ENCODE measurements at regions not wholly inside any gene's neighbourhood (a gene's known extent, or its start where the extent isn't known, plus 50 kb on each side); places are given as distances from the start of the nearest gene placed in this dataset.

DNA sequence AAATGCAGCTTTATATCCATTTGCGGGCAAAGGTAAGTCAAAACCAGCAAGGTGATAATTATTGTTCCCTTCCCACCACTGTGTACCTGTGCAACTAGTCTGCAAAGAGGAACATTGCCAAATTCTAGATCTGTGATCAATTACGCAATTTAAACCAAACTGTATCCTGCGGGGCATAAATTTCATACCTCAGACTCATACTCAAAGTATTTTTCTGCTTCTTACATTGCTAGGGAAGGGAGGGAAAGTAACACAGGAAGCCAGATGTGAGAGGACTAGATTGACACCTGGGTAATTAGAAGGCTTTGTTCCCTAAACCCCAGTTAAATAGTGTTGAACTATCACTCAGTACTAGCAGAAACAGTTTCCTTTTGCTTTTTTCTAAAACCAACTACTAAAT lies 240.2 kb upstream of the ZNF608 start:
- TF ChIP-seq MYC (CRISPR knock-in tag; IDR thresholded peaks at IDR 0.05; ENCODE audit: borderline replicate concordance) (no peak), YY1 (IDR thresholded peaks at IDR 0.05; ENCODE audit: insufficient read depth, insufficient replicate concordance, low read depth, low read length) (no peak), STAG1 (CRISPR knock-in tag; IDR thresholded peaks at IDR 0.05) (no peak), POLR2A (IDR thresholded peaks at IDR 0.05; ENCODE audit: insufficient read depth in 1 of 2, low read depth in 2 of 2, low read length in 2 of 2) (no peak), ASH2L (IDR thresholded peaks at IDR 0.05; ENCODE audit: insufficient read length, low read depth, low read length) (no peak), HOXA3 (CRISPR knock-in tag; IDR thresholded peaks at IDR 0.05) (no peak), ZNF484 (CRISPR knock-in tag; IDR thresholded peaks at IDR 0.05; ENCODE audit: borderline replicate concordance, low read depth) (no peak), SMC3 (IDR thresholded peaks at IDR 0.05; ENCODE audit: low read length) (no peak)
- TF ChIP-seq, protein P1, sequence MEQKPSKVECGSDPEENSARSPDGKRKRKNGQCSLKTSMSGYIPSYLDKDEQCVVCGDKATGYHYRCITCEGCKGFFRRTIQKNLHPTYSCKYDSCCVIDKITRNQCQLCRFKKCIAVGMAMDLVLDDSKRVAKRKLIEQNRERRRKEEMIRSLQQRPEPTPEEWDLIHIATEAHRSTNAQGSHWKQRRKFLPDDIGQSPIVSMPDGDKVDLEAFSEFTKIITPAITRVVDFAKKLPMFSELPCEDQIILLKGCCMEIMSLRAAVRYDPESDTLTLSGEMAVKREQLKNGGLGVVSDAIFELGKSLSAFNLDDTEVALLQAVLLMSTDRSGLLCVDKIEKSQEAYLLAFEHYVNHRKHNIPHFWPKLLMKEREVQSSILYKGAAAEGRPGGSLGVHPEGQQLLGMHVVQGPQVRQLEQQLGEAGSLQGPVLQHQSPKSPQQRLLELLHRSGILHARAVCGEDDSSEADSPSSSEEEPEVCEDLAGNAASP (CRISPR knock-in tag; IDR thresholded peaks at IDR 0.05; ENCODE audit: borderline replicate concordance), result no peak
- TF ChIP-seq, protein P2, sequence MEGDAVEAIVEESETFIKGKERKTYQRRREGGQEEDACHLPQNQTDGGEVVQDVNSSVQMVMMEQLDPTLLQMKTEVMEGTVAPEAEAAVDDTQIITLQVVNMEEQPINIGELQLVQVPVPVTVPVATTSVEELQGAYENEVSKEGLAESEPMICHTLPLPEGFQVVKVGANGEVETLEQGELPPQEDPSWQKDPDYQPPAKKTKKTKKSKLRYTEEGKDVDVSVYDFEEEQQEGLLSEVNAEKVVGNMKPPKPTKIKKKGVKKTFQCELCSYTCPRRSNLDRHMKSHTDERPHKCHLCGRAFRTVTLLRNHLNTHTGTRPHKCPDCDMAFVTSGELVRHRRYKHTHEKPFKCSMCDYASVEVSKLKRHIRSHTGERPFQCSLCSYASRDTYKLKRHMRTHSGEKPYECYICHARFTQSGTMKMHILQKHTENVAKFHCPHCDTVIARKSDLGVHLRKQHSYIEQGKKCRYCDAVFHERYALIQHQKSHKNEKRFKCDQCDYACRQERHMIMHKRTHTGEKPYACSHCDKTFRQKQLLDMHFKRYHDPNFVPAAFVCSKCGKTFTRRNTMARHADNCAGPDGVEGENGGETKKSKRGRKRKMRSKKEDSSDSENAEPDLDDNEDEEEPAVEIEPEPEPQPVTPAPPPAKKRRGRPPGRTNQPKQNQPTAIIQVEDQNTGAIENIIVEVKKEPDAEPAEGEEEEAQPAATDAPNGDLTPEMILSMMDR (CRISPR knock-in tag; IDR thresholded peaks at IDR 0.05), result no peak

Data from HepG2 (cell line).